HUES64 (cell line): ENCODE measurements at regions not wholly inside any gene's neighbourhood (a gene's known extent, or its start where the extent isn't known, plus 50 kb on each side); places are given as distances from the start of the nearest gene placed in this dataset.

Experiments
- H3K27ac ChIP-seq: 2 replicates; pipeline ENCODE4 v1.7.0; 2013; ENCODE audit warnings: low read depth, low read length, inconsistent platforms
- H3K27me3 ChIP-seq: 2 replicates; pipeline ENCODE4 v1.6.1; 2013; ENCODE audit warnings: mild to moderate bottlenecking, low read length; ENCODE audit not compliant: insufficient read depth
- H3K36me3 ChIP-seq: 2 replicates; pipeline ENCODE4 v1.6.1; 2013; ENCODE audit warnings: mild to moderate bottlenecking, low read length; ENCODE audit not compliant: insufficient read depth
- H3K4me1 ChIP-seq: 2 replicates; pipeline ENCODE4 v1.6.1; 2013; ENCODE audit warnings: mild to moderate bottlenecking, low read length, moderate library complexity; ENCODE audit not compliant: insufficient read depth
- H3K4me3 ChIP-seq: 2 replicates; pipeline ENCODE4 v1.5.1; 2013; ENCODE audit warnings: mild to moderate bottlenecking, low read length, moderate library complexity
- H3K9ac ChIP-seq: 2 replicates; pipeline ENCODE4 v1.6.1; 2013; ENCODE audit warnings: mild to moderate bottlenecking, low read depth, low read length
- H3K9me3 ChIP-seq: 2 replicates; pipeline ENCODE4 v1.6.1; 2013; ENCODE audit warnings: low read depth, low read length; ENCODE audit not compliant: insufficient read depth
- WGBS: fragments of 150-250, 120-280 bp; methylation state at CpG from one replicate; pipeline ENCODE4 v1.1.7; 2013; ENCODE audit warnings: missing lambda C conversion rate; 5-methylcytosine and 5-hydroxymethylcytosine counted together

DNA sequence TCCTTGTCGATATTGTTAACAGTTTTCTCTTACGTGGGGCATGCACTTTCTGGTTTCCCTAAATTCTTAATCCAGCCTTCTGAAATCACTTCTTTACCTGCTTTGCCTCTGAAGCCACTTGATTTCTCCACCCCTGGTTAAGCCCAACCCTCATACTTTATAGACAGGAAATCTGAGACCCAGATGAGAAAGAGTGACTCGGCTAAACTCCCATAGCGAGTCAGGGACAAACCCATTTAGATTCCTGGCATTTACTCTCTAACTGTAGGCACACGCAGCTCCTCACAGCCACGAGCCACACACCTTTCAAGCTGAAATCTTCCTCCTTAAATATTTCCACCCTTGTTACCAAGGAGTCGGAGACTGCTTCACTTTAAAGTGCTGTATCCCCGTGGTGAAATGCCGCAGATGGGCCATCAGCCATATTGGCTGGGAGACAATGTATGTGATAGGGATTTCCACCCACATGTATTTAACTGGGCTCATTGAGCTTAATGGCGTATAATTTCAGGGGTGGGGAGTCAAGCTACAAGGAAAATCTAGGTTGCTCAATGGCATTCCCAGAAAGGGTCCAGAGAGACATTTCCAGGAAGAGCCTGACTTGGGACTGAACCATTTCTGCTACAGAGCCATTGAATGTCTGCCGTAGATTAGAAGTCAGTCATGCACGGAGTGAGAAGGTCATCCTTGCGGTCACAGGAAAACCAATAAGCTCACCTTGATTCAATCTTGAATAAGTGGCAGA lies 49.9 kb upstream of the GRK3 start:
- Histone ChIP-seq H3K27me3 (no peaks in the 10 kb centered on the region), H3K36me3 (peaks cover 9% of the 10 kb centered on the region), H3K9ac (peak overlapping the region; percentile 39; the same call in 1 of the 2 replicates), H3K9me3 (no peaks in the 10 kb centered on the region), H3K4me3 (no peak overlapping the region), H3K27ac (peak overlapping the region; percentile 5; the same call in 1 of the 2 replicates), H3K4me1 (peaks cover 11% of the 10 kb centered on the region)
- WGBS, result 84% methylated on average over 13 of the region's 13 CpGs
